ENCODE measurements at regions not wholly inside any gene's neighbourhood (a gene's known extent, or its start where the extent isn't known, plus 50 kb on each side); places are given as distances from the start of the nearest gene placed in this dataset.

DNA sequence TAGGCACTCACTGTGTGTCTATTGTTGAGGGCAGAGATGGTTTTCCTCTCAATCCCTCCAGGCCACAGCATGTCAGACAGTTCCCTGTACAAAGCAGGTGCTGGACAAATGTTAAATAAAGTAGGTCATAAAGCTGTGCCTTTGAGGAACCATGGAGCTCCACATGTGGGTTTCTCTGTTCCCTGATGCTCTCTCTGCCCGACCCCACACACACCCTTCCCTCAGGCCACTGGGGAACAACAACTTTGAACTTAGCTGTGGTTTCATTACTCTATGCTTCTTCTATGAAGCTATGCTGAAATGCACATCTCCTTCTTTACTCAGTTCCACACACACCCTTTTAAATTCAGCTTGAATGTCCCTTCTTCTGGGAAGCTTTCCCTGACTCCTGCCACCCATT is 415.3 kb downstream of the HRH4 start:
- no peak for TF ChIP-seq CTCF (IDR thresholded peaks at IDR 0.05; ENCODE audit: unreplicated experiment in 3 of 3)

GRCh38 chr18:24876266-24876665 is 415.8 kb downstream of the HRH4 start:
- no peaks in the 10 kb centered on the region for H3K27me3 Mint-ChIP-seq (ENCODE audit: low read depth)
- H3K4me1 Mint-ChIP-seq, result peaks cover 10% of the 10 kb centered on the region

More for the DNA sequence above, 415.3 kb downstream of the HRH4 start:
- Mint-ChIP-seq H3K4me3 (no peak overlapping the region), H3K9me3 (no peaks in the 10 kb centered on the region), H3K4me1 (peaks cover 10% of the 10 kb centered on the region), H3K36me3 (ENCODE audit: low read depth) (no peaks in the 10 kb centered on the region), H3K27ac (peak overlapping the region in 1 of 3 experiments; percentile 4), H3K27me3 (ENCODE audit: low read depth) (no peaks in the 10 kb centered on the region)

DNA sequence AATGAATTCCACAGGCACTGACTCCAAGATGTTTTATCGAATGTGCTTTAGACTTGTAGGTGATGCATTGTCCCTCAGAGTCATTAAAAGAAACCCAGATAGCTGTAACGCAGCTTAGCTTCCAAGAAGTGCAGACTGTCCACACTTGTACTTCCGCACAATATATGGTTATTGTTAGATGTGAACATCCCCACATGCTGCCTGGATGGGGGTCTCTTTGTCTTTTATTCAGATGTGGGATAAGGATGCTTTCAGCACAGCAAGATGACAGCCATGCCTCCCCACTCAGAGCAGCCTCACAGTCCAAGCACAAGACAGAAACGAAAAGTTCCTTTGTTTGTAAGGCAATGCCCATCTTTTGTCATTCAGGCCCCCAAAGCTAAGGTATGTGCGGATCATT is 416.6 kb downstream of the HRH4 start:
- peak overlapping the region; percentile 35 to 61 (median 46) for H3K27ac Mint-ChIP-seq
- no peak overlapping the region for H3K4me3 Mint-ChIP-seq
- no peaks in the 10 kb centered on the region for H3K27me3 Mint-ChIP-seq (ENCODE audit: low read depth)
- H3K36me3 Mint-ChIP-seq (ENCODE audit: low read depth), result no peaks in the 10 kb centered on the region
- no peak for TF ChIP-seq CTCF (IDR thresholded peaks at IDR 0.05; ENCODE audit: unreplicated experiment in 3 of 3)
- H3K4me1 Mint-ChIP-seq, result peaks cover 10% of the 10 kb centered on the region
- H3K9me3 Mint-ChIP-seq, result no peaks in the 10 kb centered on the region

More at GRCh38 chr18:24876266-24876665, 415.8 kb downstream of the HRH4 start:
- TF ChIP-seq CTCF (IDR thresholded peaks at IDR 0.05; ENCODE audit: unreplicated experiment in 3 of 3), result no peak
- H3K4me3 Mint-ChIP-seq, result no peak overlapping the region
- H3K9me3 Mint-ChIP-seq, result no peaks in the 10 kb centered on the region
- H3K27ac Mint-ChIP-seq, result peak overlapping the region in 2 of 3 experiments; percentile 46 to 51
- H3K36me3 Mint-ChIP-seq (ENCODE audit: low read depth), result no peaks in the 10 kb centered on the region

GRCh38 chr18:24877546-24877945 is 417.1 kb downstream of the HRH4 start:
- Mint-ChIP-seq H3K36me3 (ENCODE audit: low read depth) (no peaks in the 10 kb centered on the region), H3K4me3 (no peak overlapping the region)

DNA sequence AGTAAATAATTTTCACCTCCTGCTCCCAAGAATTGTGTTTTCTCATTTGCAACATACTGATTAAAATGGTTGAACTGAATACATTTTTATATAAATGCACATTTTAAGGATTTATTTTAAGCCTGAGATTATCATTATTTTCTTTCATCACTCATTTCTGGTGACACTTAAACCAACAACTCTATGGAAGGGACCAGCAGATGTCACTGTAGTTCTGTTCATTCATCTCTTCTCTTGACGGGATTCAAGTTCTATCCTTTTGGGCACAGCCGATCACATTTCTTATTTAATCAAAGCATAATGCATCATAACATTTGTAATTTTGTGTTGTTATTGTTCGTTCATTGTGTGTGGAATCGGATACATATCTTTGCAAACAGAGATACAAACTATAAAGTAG is 417.9 kb downstream of the HRH4 start:
- Mint-ChIP-seq H3K27ac (peak overlapping the region in 1 of 3 experiments; percentile 4), H3K9me3 (no peaks in the 10 kb centered on the region), H3K27me3 (ENCODE audit: low read depth) (no peaks in the 10 kb centered on the region), H3K4me1 (peaks cover 10% of the 10 kb centered on the region), H3K4me3 (no peak overlapping the region), H3K36me3 (ENCODE audit: low read depth) (no peaks in the 10 kb centered on the region)
- peak; percentile 63 to 82 (median 70) for TF ChIP-seq CTCF (IDR thresholded peaks at IDR 0.05; ENCODE audit: unreplicated experiment in 3 of 3)

More at GRCh38 chr18:24877546-24877945, 417.1 kb downstream of the HRH4 start:
- Mint-ChIP-seq H3K9me3 (no peaks in the 10 kb centered on the region), H3K27ac (peak overlapping the region in 2 of 3 experiments; percentile 46 to 61), H3K27me3 (ENCODE audit: low read depth) (no peaks in the 10 kb centered on the region), H3K4me1 (peaks cover 10% of the 10 kb centered on the region)
- TF ChIP-seq CTCF (IDR thresholded peaks at IDR 0.05; ENCODE audit: unreplicated experiment in 3 of 3), result no peak

GRCh38 chr18:24885276-24885675 is 424.8 kb downstream of the HRH4 start:
- H3K4me3 Mint-ChIP-seq, result no peak overlapping the region

More at GRCh38 chr18:24885276-24885675, 424.8 kb downstream of the HRH4 start:
- TF ChIP-seq CTCF (IDR thresholded peaks at IDR 0.05; ENCODE audit: unreplicated experiment in 3 of 3), result no peak
- no peaks in the 10 kb centered on the region for H3K36me3 Mint-ChIP-seq (ENCODE audit: low read depth)
- no peak overlapping the region for H3K27ac Mint-ChIP-seq
- no peaks in the 10 kb centered on the region for H3K27me3 Mint-ChIP-seq (ENCODE audit: low read depth)
- no peaks in the 10 kb centered on the region for H3K9me3 Mint-ChIP-seq
- no peaks in the 10 kb centered on the region for H3K4me1 Mint-ChIP-seq
